H1 (cell line): ENCODE measurements at regions not wholly inside any gene's neighbourhood (a gene's known extent, or its start where the extent isn't known, plus 50 kb on each side); places are given as distances from the start of the nearest gene placed in this dataset.

Experiments
- CTCF ChIA-PET: fragments of 300-600 bp; sonication (Branson Sonifier 250); formaldehyde crosslinking; loops from one replicate; lab custom pipeline; 2021; ENCODE audit not compliant: partially characterized antibody; lab: Charles Lee
- POLR2A ChIA-PET: fragments of 300-600 bp; sonication (Branson Sonifier 250); formaldehyde crosslinking; loops from one replicate; lab custom pipeline; 2021; ENCODE audit warnings: inconsistent platforms; ENCODE audit not compliant: partially characterized antibody; lab: Charles Lee
- DNase-seq, 2 experiments: peaks; one replicate each; pipeline versions ENCODE4 v3.0.0 to v3.0.0-alpha.2; 2010 to 2022; ENCODE audit warnings: low spot score in 2 of 2, low read depth in 1 of 2, mixed read lengths in 1 of 2
- FAIRE-seq: peaks from 2 replicates; lab custom pipeline; 2011; peaks lifted over from hg19 to GRCh38; lab: Jason Lieb, UNC
- H2AFZ ChIP-seq: 2 replicates; pipeline ENCODE4 v1.8.1; 2012; ENCODE audit warnings: low read length, inconsistent platforms
- H2AK5ac ChIP-seq: 2 replicates; pipeline ENCODE4 v1.6.1; 2013; ENCODE audit warnings: low read depth, low read length
- H2BK120ac ChIP-seq: replicated peaks from 2 replicates; pipeline ENCODE3; 2013; ENCODE audit warnings: low read depth, low read length, inconsistent platforms
- H2BK12ac ChIP-seq: 2 replicates; pipeline ENCODE4 v1.6.1; 2013; ENCODE audit warnings: low read depth, low read length
- H2BK15ac ChIP-seq: 2 replicates; pipeline ENCODE4 v1.6.1; 2013; ENCODE audit warnings: low read length
- H2BK20ac ChIP-seq: 2 replicates; pipeline ENCODE4 v1.6.1; 2013; ENCODE audit warnings: low read length
- H2BK5ac ChIP-seq: 2 replicates; pipeline ENCODE4 v1.6.1; 2013; ENCODE audit warnings: low read depth, low read length
- H3K14ac ChIP-seq: 2 replicates; pipeline ENCODE4 v1.6.1; 2013; ENCODE audit warnings: inconsistent platforms; ENCODE audit not compliant: insufficient read length
- H3K18ac ChIP-seq: 2 replicates; pipeline ENCODE4 v1.6.1; 2013; ENCODE audit warnings: low read length; ENCODE audit errors: extremely low read depth
- H3K23ac ChIP-seq: 2 replicates; pipeline ENCODE4 v1.6.1; 2013; ENCODE audit warnings: inconsistent platforms; ENCODE audit not compliant: insufficient read length
- H3K23me2 ChIP-seq: 2 replicates; pipeline ENCODE4 v1.6.1; 2013; ENCODE audit warnings: low read depth, low read length
- H3K27ac ChIP-seq: 2 replicates; pipeline ENCODE4 v1.6.1; 2011; ENCODE audit warnings: low read depth, low read length, inconsistent platforms
- H3K27me3 ChIP-seq, 4 experiments: replicated peaks in 1 of 4; 1 replicate in 1 of 4; 2 replicates in 3 of 4; pipeline versions ENCODE4 v1.6.1 to v1.8.1; 2011 to 2013; ENCODE audit warnings: low read length in 3 of 4, mild to moderate bottlenecking in 3 of 4, inconsistent platforms in 2 of 4, mixed read lengths in 2 of 4, moderate library complexity in 1 of 4; ENCODE audit not compliant: control insufficient read depth in 3 of 4, insufficient read depth in 3 of 4; ENCODE audit errors: extremely low read depth in 1 of 4
- H3K36me3 ChIP-seq, 4 experiments: 2 replicates each; pipeline versions ENCODE4 v1.6.1 to v1.8.1; 2011 to 2013; ENCODE audit warnings: mild to moderate bottlenecking in 4 of 4, low read length in 3 of 4, moderate library complexity in 2 of 4, control low read depth in 1 of 4, inconsistent platforms in 1 of 4; ENCODE audit not compliant: insufficient read depth in 4 of 4, control insufficient read depth in 2 of 4
- H3K4ac ChIP-seq: replicated peaks from 2 replicates; pipeline ENCODE3; 2013; ENCODE audit warnings: low read length, low read depth, mixed read lengths, inconsistent platforms; ENCODE audit not compliant: insufficient read length
- H3K4me1 ChIP-seq, 4 experiments: replicated peaks in 1 of 4; 1 replicate in 1 of 4; 2 replicates in 3 of 4; pipeline versions ENCODE4 v1.6.1 to v1.8.1; 2011 to 2013; ENCODE audit warnings: low read length in 3 of 4, inconsistent platforms in 2 of 4, mixed read lengths in 1 of 4; ENCODE audit not compliant: insufficient read depth in 4 of 4, control insufficient read depth in 3 of 4
- H3K4me2 ChIP-seq, 2 experiments: 2 replicates each; pipeline versions ENCODE4 v1.6.1 to v1.8.1; 2011 to 2013; ENCODE audit warnings: low read depth in 2 of 2, low read length in 2 of 2, control low read depth in 1 of 2, inconsistent platforms in 1 of 2, mild to moderate bottlenecking in 1 of 2; ENCODE audit not compliant: insufficient read depth in 1 of 2
- H3K4me3 ChIP-seq, 4 experiments: fragments of 200-600, 300-600 bp in 1 of 4; sonication (generic), shearing (Covaris generic), sonication (Bioruptor Twin) in 1 of 4; 2 replicates each; pipeline versions ENCODE4 v1.5.1 to v1.8.1; 2011 to 2016; ENCODE audit warnings: low read length in 4 of 4, low read depth in 3 of 4, control low read depth in 2 of 4, inconsistent platforms in 2 of 4, mild to moderate bottlenecking in 2 of 4, mixed read lengths in 1 of 4, moderate library complexity in 1 of 4; ENCODE audit not compliant: insufficient read depth in 2 of 4; ENCODE audit errors: extremely low read depth in 1 of 4
- H3K56ac ChIP-seq: replicated peaks from 2 replicates; pipeline ENCODE3; 2013; ENCODE audit warnings: low read depth, mild to moderate bottlenecking, mixed read lengths, low read length, inconsistent platforms; ENCODE audit not compliant: insufficient read length
- H3K79me1 ChIP-seq: 2 replicates; pipeline ENCODE4 v1.6.1; 2013; ENCODE audit warnings: low read depth, low read length, control low read depth
- H3K79me2 ChIP-seq, 2 experiments: 2 replicates each; pipeline versions ENCODE4 v1.6.1 to v1.8.1; 2012 to 2013; ENCODE audit warnings: low read length in 2 of 2, mild to moderate bottlenecking in 2 of 2, inconsistent platforms in 1 of 2; ENCODE audit not compliant: insufficient read depth in 2 of 2, control insufficient read depth in 1 of 2
- H3K9ac ChIP-seq, 4 experiments: replicated peaks in 1 of 4; 1 replicate in 1 of 4; 2 replicates in 3 of 4; pipeline versions ENCODE4 v1.6.1 to v1.8.1; 2011 to 2013; ENCODE audit warnings: low read depth in 3 of 4, low read length in 3 of 4, control low read depth in 2 of 4, mild to moderate bottlenecking in 2 of 4, moderate library complexity in 2 of 4, inconsistent platforms in 1 of 4; ENCODE audit errors: extremely low read depth in 1 of 4
- H3K9me3 ChIP-seq, 2 experiments: 2 replicates each; pipeline versions ENCODE4 v1.6.1 to v1.8.1; 2012 to 2013; ENCODE audit warnings: mild to moderate bottlenecking in 2 of 2, moderate library complexity in 2 of 2, control low read depth in 1 of 2, inconsistent platforms in 1 of 2, low read depth in 1 of 2, low read length in 1 of 2, mixed read lengths in 1 of 2; ENCODE audit not compliant: insufficient read depth in 2 of 2
- H4K20me1 ChIP-seq, 2 experiments: replicated peaks in 1 of 2; 2 replicates each; pipeline versions ENCODE3 to v1.8.1; 2011 to 2013; ENCODE audit warnings: inconsistent platforms in 2 of 2, low read length in 2 of 2, mild to moderate bottlenecking in 1 of 2; ENCODE audit not compliant: insufficient read depth in 2 of 2, control insufficient read depth in 1 of 2
- H4K5ac ChIP-seq: 2 replicates; pipeline ENCODE4 v1.6.1; 2013; ENCODE audit warnings: low read length, low read depth, mixed read lengths, inconsistent platforms; ENCODE audit not compliant: insufficient read length
- H4K8ac ChIP-seq: 2 replicates; pipeline ENCODE4 v1.8.0; 2013; ENCODE audit warnings: mild to moderate bottlenecking, moderate library complexity, low read length, inconsistent platforms; ENCODE audit not compliant: insufficient read depth; ENCODE audit errors: extremely low read depth
- H4K91ac ChIP-seq: replicated peaks from 2 replicates; pipeline ENCODE3; 2013; ENCODE audit warnings: low read length, mixed read lengths, inconsistent platforms; ENCODE audit not compliant: insufficient read length
- CEBPB ChIP-seq: IDR thresholded peaks from 2 replicates; pipeline ENCODE4 v1.6.1; 2012; ENCODE audit warnings: low read depth, low read length
- CHD1 ChIP-seq: IDR thresholded peaks from 2 replicates; pipeline ENCODE4 v1.6.1; 2012; ENCODE audit warnings: low read depth, low read length, improper control_type of control experiment
- HDAC2 ChIP-seq, 2 experiments: fragments of 300-600 bp in 1 of 2; sonication (generic) in 1 of 2; IDR thresholded peaks; 2 replicates each; pipeline ENCODE4 v1.6.1; 2011 to 2012; ENCODE audit warnings: low read depth in 2 of 2, low read length in 2 of 2, mild to moderate bottlenecking in 2 of 2, moderate library complexity in 2 of 2, borderline replicate concordance in 1 of 2, inconsistent platforms in 1 of 2
- SIRT6 ChIP-seq: IDR thresholded peaks from one replicate; pipeline ENCODE4 v1.7.1; 2012; ENCODE audit warnings: low read length, inconsistent platforms
- SUZ12 ChIP-seq: fragments of 200-600 bp; sonication (generic); IDR thresholded peaks from 2 replicates; pipeline ENCODE4 v1.6.1; 2012; ENCODE audit warnings: mild to moderate bottlenecking, inconsistent platforms, low read length, moderate library complexity, mixed read lengths
- WGBS, 2 experiments: shearing (Covaris generic) in 1 of 2; methylation state at CpG; one replicate each; pipeline versions ENCODE4 v1.1.6 to v1.1.7; 2013 to 2015; ENCODE audit warnings: low lambda C conversion rate in 2 of 2, mixed read lengths in 2 of 2, inconsistent platforms in 1 of 2, low coverage in 1 of 2, missing lambda C conversion rate in 1 of 2; ENCODE audit not compliant: insufficient replicate concordance in 2 of 2, insufficient coverage in 1 of 2, insufficient read length in 1 of 2; ENCODE audit errors: extremely low coverage in 1 of 2, missing lambda C conversion rate in 1 of 2; 5-methylcytosine and 5-hydroxymethylcytosine counted together

GRCh38 chr6:163720005-163720404 lies 305.5 kb downstream of the QKI start:
- H4K20me1 ChIP-seq = no peaks in the 10 kb centered on the region
- H3K4me1 ChIP-seq = peaks cover 0 to 1% (median 0%) of the 10 kb centered on the region in 4 experiments; a peak in 1 of 7 replicates
- H3K9me3 ChIP-seq = no peaks in the 10 kb centered on the region
- H4K8ac ChIP-seq = no peak overlapping the region
- no peak overlapping the region for H3K9ac ChIP-seq
- no peak for TF ChIP-seq HDAC2 (IDR thresholded peaks at IDR 0.05; ENCODE audit: borderline replicate concordance in 1 of 2, low read depth in 2 of 2, low read length in 2 of 2)
- no peak for TF ChIP-seq SUZ12
- no peak for TF ChIP-seq CEBPB
- no peak for TF ChIP-seq SIRT6
- TF ChIP-seq CHD1 = no peak
- TF ChIP-seq, all 59 proteins: peak for 0
- Histone ChIP-seq H2BK12ac (no peak overlapping the region), H3K18ac (no peak overlapping the region), H3K4me2 (no peak overlapping the region), H4K5ac (no peak overlapping the region), H3K14ac (no peak overlapping the region), H3K27ac (no peak overlapping the region), H3K27me3 (no peaks in the 10 kb centered on the region), H2BK5ac (no peak overlapping the region), H2BK15ac (no peak overlapping the region), H3K23ac (no peak overlapping the region), H2BK120ac (no peak overlapping the region), H3K23me2 (no peaks in the 10 kb centered on the region), H3K36me3 (no peaks in the 10 kb centered on the region), H4K91ac (no peak overlapping the region), H2BK20ac (no peak overlapping the region), H3K4me3 (no peak overlapping the region), H3K79me1 (no peaks in the 10 kb centered on the region), H3K4ac (no peak overlapping the region), H2AFZ (no peak overlapping the region), H3K79me2 (no peaks in the 10 kb centered on the region), H2AK5ac (no peak overlapping the region), H3K56ac (no peak overlapping the region)
- POLR2A ChIA-PET = no interaction called here
- FAIRE-seq = no peak
- no peak for DNase-seq
- CTCF ChIA-PET = no interaction called here
- 97% methylated on average over 5 of the region's 5 CpGs; no CpG with 5 or more reads in 1 of the 2 experiments for WGBS, 2 experiments
